Nephron (organoid): ENCODE measurements at regions not wholly inside any gene's neighbourhood (a gene's known extent, or its start where the extent isn't known, plus 50 kb on each side); places are given as distances from the start of the nearest gene placed in this dataset.
A peak's percentile ranks its signal among the peaks of the same experiment; 100 is the strongest.

ENCODE experiments used
- H3K27ac Mint-ChIP-seq, 3 experiments: 2 replicates each; pipeline ENCODE4 v1.8.0; 2020; ENCODE audit warnings: mixed read lengths in 3 of 3, mild to moderate bottlenecking in 2 of 3, moderate library complexity in 1 of 3
- H3K27me3 Mint-ChIP-seq: 2 replicates; pipeline ENCODE4 v1.8.0; 2021; ENCODE audit warnings: low read depth, mild to moderate bottlenecking, moderate library complexity, mixed read lengths
- H3K36me3 Mint-ChIP-seq: 2 replicates; pipeline ENCODE4 v1.8.0; 2020; ENCODE audit warnings: low read depth, mixed read lengths
- H3K4me1 Mint-ChIP-seq: 2 replicates; pipeline ENCODE4 v1.8.0; 2020; ENCODE audit warnings: mixed read lengths
- H3K4me3 Mint-ChIP-seq, 3 experiments: 2 replicates each; pipeline ENCODE4 v1.8.0; 2020; ENCODE audit warnings: mild to moderate bottlenecking in 3 of 3, mixed read lengths in 3 of 3, moderate library complexity in 2 of 3
- H3K9me3 Mint-ChIP-seq: 2 replicates; pipeline ENCODE4 v1.8.0; 2020; ENCODE audit warnings: mixed read lengths
- TF ChIP-seq, protein P1 (sequence below), 3 experiments: fragments of 200-600 bp; sonication (generic); IDR thresholded peaks; one replicate each; pipeline ENCODE4 v1.5.0; 2021; ENCODE audit warnings: antibody characterized with exemption in 3 of 3; ENCODE audit not compliant: unreplicated experiment in 3 of 3

DNA sequence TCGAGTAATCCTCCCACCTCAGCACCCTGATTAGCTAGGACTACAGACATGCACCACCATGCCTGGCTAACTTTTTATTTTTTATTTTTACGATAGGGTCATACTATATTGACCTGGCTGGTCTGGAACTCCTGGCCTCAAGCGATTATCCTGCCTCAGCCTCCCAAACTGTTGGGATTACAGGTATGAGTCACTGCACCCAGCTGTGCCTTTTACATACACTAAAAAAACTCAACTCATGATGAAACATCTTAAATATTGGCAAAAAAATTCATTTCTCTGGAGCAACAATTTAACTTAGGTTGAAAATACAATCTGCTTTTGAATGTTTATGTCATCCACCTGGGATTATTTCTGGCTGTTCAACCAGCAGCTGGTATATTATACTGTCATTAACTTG, 598.3 kb upstream of the ZP4 start:
- H3K9me3 Mint-ChIP-seq = no peaks in the 10 kb centered on the region
- no peaks in the 10 kb centered on the region for H3K27me3 Mint-ChIP-seq
- H3K4me1 Mint-ChIP-seq = peaks cover 23% of the 10 kb centered on the region
- H3K27ac Mint-ChIP-seq = no peak overlapping the region
- TF ChIP-seq, protein P1, sequence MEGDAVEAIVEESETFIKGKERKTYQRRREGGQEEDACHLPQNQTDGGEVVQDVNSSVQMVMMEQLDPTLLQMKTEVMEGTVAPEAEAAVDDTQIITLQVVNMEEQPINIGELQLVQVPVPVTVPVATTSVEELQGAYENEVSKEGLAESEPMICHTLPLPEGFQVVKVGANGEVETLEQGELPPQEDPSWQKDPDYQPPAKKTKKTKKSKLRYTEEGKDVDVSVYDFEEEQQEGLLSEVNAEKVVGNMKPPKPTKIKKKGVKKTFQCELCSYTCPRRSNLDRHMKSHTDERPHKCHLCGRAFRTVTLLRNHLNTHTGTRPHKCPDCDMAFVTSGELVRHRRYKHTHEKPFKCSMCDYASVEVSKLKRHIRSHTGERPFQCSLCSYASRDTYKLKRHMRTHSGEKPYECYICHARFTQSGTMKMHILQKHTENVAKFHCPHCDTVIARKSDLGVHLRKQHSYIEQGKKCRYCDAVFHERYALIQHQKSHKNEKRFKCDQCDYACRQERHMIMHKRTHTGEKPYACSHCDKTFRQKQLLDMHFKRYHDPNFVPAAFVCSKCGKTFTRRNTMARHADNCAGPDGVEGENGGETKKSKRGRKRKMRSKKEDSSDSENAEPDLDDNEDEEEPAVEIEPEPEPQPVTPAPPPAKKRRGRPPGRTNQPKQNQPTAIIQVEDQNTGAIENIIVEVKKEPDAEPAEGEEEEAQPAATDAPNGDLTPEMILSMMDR (IDR thresholded peaks at IDR 0.05; ENCODE audit: unreplicated experiment in 3 of 3) = no peak
- H3K4me3 Mint-ChIP-seq = no peak overlapping the region
- no peaks in the 10 kb centered on the region for H3K36me3 Mint-ChIP-seq

DNA sequence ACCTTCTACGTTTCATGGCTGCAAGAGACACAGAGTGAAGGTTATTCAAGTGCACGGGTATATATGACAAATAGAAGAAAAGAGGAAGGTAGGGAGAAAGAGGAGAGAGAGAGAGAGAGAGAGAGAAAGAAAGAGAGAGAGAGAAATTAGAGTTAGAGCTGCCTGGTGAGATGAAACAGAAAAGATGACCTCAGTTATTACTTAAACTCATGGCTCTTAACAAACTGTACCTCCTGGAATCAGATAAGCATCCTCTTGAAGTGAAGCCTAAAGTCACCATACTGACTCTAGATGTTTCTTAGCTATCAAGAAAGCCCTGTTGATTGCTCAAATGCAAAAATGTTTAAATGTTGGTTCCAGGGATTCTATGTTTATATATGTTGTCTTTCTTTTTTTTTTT, 597.7 kb upstream of the ZP4 start:
- no peaks in the 10 kb centered on the region for H3K36me3 Mint-ChIP-seq
- TF ChIP-seq, protein P1 (IDR thresholded peaks at IDR 0.05; ENCODE audit: unreplicated experiment in 3 of 3) = no peak
- H3K9me3 Mint-ChIP-seq = no peaks in the 10 kb centered on the region
- H3K4me3 Mint-ChIP-seq = no peak overlapping the region
- peak overlapping the region in 1 of 3 experiments; percentile 16 for H3K27ac Mint-ChIP-seq
- H3K27me3 Mint-ChIP-seq = no peaks in the 10 kb centered on the region
- H3K4me1 Mint-ChIP-seq = peaks cover 27% of the 10 kb centered on the region

DNA sequence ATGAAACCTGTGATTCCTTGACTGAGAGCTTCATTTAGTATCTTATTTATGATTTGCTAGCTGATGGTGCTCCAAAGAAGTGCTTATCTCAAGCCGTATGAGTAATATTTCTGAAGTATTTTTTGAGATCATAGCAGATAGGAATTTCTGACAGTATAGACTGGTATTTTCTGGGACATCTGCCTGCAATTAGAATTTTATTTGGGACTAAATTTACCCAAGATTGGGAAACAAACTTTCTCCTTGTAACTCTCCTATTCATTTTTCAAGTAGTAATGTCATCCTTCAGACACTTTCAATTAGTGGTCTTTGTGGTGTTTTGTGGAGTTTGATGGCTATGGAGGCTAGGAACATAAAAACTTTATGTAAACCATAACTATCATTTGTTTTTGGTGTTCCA, 597.2 kb upstream of the ZP4 start:
- Mint-ChIP-seq H3K4me3 (no peak overlapping the region), H3K36me3 (no peaks in the 10 kb centered on the region), H3K4me1 (peaks cover 27% of the 10 kb centered on the region), H3K9me3 (no peaks in the 10 kb centered on the region), H3K27ac (peak overlapping the region in 1 of 3 experiments; percentile 16), H3K27me3 (no peaks in the 10 kb centered on the region)
- TF ChIP-seq, protein P1 (IDR thresholded peaks at IDR 0.05; ENCODE audit: unreplicated experiment in 3 of 3) = no peak

DNA sequence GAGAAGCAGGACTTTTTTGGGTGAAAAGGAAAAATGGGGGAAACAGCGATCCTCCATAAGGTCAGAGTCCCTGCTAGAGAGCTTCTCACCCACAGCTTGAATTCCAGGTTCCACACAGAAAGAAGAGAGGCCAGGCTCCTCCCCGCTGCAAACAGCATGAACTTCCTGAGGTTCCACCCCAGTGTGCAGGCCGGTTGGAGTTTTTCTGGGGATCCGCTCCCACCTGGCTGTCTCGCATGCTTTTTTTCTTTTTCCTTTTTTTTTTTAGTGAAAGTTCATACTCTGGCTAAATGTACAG, 595.1 kb upstream of the ZP4 start:
- Mint-ChIP-seq H3K4me3 (peak overlapping the region; percentile 92 to 95 (median 95)), H3K4me1 (peaks cover 27% of the 10 kb centered on the region), H3K9me3 (no peaks in the 10 kb centered on the region), H3K27ac (peak overlapping the region; percentile 100), H3K27me3 (no peaks in the 10 kb centered on the region), H3K36me3 (peaks cover 15% of the 10 kb centered on the region)
- TF ChIP-seq, protein P1 (IDR thresholded peaks at IDR 0.05; ENCODE audit: unreplicated experiment in 3 of 3) = no peak

DNA sequence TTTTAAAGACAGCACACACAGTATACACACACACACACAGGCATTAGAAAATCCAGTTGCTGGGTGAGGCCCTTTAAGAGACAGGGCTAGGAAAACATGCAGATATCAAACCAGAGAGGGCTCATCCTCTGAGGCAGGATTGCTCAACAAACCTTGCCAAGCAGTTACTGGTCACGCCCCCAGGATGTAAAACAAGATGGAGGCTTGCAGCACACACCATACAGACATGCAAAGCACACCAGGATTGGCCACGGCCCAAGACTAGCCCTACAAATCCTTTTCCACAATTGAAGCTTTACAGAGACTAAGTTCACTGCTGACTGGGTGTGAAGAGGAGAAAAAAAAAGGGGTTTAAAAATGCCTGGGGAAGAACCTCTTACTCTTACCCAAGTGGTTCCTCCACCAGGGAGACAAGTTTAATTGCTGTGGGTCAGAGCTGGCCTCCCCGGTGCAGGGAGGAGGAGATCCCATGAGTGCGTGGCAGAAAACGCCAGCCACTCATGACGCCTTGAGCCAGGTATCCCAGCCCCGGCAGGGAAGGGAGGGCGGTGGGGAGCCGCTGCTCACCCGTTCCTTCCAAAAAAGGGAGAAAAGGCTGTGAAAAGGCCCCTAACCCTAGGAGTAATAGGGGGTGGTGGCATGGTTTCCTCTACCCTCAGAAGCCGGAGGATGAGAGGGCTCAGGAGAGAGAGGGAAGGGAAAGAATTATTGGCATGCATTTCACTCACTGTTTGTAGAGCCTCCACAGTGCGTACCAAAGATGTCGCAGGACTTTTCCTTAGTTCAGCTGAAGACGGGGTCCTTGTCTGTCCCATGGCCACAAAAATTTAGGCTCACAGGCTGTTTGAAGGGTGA, 594.6 kb upstream of the ZP4 start:
- peaks cover 18% of the 10 kb centered on the region for H3K36me3 Mint-ChIP-seq
- H3K27me3 Mint-ChIP-seq = no peaks in the 10 kb centered on the region
- no peaks in the 10 kb centered on the region for H3K9me3 Mint-ChIP-seq
- H3K27ac Mint-ChIP-seq = peak overlapping the region; percentile 100
- TF ChIP-seq, protein P1 (IDR thresholded peaks at IDR 0.05; ENCODE audit: unreplicated experiment in 3 of 3) = no peak
- H3K4me1 Mint-ChIP-seq = peaks cover 27% of the 10 kb centered on the region
- peak overlapping the region; percentile 92 to 95 (median 95) for H3K4me3 Mint-ChIP-seq

DNA sequence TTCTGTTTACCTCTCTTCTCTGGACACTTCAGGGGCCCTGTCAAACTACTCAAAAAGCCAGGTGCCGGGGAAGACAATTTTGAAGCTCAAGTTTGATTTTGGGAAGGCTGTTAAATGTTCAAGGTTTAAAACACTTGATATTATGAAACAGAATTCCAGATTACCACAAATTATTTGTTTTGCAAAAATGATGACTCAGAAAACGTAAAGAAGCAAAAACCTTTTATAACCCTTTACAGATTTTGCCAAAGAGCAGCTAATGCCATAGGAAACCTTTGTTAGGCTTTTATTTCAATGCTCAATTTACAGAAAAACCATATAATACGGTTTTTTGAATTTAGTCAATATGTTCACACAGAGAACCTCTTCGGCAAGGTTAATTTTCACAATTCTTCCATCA, 593.4 kb upstream of the ZP4 start:
- TF ChIP-seq, protein P1 (IDR thresholded peaks at IDR 0.05; ENCODE audit: unreplicated experiment in 3 of 3) = no peak
- no peaks in the 10 kb centered on the region for H3K27me3 Mint-ChIP-seq
- peak overlapping the region; percentile 100 for H3K27ac Mint-ChIP-seq
- peaks cover 24% of the 10 kb centered on the region for H3K36me3 Mint-ChIP-seq
- no peaks in the 10 kb centered on the region for H3K9me3 Mint-ChIP-seq
- peak overlapping the region; percentile 92 to 95 (median 95) for H3K4me3 Mint-ChIP-seq
- H3K4me1 Mint-ChIP-seq = peaks cover 32% of the 10 kb centered on the region
